Spleen (tissue), 7 donors: ENCODE measurements at regions not wholly inside any gene's neighbourhood (a gene's known extent, or its start where the extent isn't known, plus 50 kb on each side); places are given as distances from the start of the nearest gene placed in this dataset.

Source experiments
- POLR2A ChIP-seq, 3 donors: fragments of 450-650 bp; IDR thresholded peaks; one replicate each; pipeline ENCODE4 v1.5.1; 2017; ENCODE audit warnings: antibody characterized with exemption in 3 of 3, mild to moderate bottlenecking in 1 of 3
- POLR2AphosphoS5 ChIP-seq, 3 donors: sonication (generic); formaldehyde crosslinking; IDR thresholded peaks; one replicate each; pipeline ENCODE4 v1.5.1; 2017; ENCODE audit warnings: antibody characterized with exemption in 3 of 3
- TF ChIP-seq, protein P1 (sequence below), 11 experiments: fragments of 200-600 bp in 7 of 11; fragments of 450-650 bp in 4 of 11; sonication (generic) in 4 of 11; IDR thresholded peaks in 8 of 11; conservative IDR thresholded peaks in 3 of 11; 1 replicate in 7 of 11; 2 replicates in 4 of 11; pipeline versions ENCODE4 v1.4.0 to v1.8.0; 2016 to 2021; ENCODE audit warnings: antibody characterized with exemption in 11 of 11, inconsistent platforms in 4 of 11, mild to moderate bottlenecking in 1 of 11
- donor health status: DM: no; HTN: no; CAD: no; lungs with moderate emphysema.
- donor health status: DM: no; HTN: no; CAD: no.
- donor health status: DM: no; HTN: no; CAD: no.

DNA sequence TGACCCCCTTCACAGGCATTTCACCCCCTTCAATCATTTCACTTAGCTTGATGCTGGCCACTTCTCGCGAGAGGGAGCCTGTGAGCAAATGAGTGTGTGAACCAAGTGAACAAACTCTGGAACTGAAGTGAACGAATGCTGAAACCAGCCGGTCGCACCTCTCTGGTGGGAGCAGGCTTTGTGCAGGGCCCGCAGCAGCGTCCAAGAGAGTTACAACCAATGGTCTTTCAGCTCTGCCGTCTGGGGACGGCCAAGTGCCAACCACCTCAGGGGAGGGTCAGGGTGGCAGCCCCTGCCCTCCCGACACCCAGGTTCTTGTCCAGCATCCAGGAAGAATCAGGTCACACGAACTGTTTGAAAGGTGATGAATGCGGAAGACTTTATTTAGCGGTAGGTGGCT is 764.0 kb downstream of the SUCLG1 start:
- TF ChIP-seq, protein P1, sequence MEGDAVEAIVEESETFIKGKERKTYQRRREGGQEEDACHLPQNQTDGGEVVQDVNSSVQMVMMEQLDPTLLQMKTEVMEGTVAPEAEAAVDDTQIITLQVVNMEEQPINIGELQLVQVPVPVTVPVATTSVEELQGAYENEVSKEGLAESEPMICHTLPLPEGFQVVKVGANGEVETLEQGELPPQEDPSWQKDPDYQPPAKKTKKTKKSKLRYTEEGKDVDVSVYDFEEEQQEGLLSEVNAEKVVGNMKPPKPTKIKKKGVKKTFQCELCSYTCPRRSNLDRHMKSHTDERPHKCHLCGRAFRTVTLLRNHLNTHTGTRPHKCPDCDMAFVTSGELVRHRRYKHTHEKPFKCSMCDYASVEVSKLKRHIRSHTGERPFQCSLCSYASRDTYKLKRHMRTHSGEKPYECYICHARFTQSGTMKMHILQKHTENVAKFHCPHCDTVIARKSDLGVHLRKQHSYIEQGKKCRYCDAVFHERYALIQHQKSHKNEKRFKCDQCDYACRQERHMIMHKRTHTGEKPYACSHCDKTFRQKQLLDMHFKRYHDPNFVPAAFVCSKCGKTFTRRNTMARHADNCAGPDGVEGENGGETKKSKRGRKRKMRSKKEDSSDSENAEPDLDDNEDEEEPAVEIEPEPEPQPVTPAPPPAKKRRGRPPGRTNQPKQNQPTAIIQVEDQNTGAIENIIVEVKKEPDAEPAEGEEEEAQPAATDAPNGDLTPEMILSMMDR (IDR thresholded peaks at IDR 0.05 in 8 of 11, conservative IDR thresholded peaks at IDR 0.05 in 3 of 11), result no peak
- TF ChIP-seq POLR2AphosphoS5 (IDR thresholded peaks at IDR 0.05), result no peak
- no peak for TF ChIP-seq POLR2A (IDR thresholded peaks at IDR 0.05)
